ENCODE measurements at regions not wholly inside any gene's neighbourhood (a gene's known extent, or its start where the extent isn't known, plus 50 kb on each side); places are given as distances from the start of the nearest gene placed in this dataset.

- no peak for DNase-seq
These were observed 75.4 kb downstream of the CDC7 start for GRCh38 chr1:91575909-91576519.

GRCh38 chr1:91578320-91579109 is 77.9 kb downstream of the CDC7 start:
- DNase-seq, result no peak

GRCh38 chr1:91579658-91580228 is 79.1 kb downstream of the CDC7 start:
- no peak for DNase-seq

GRCh38 chr1:91582431-91582921 is 81.8 kb downstream of the CDC7 start:
- no peak for DNase-seq

- DNase-seq, result no peak
These were observed 82.7 kb downstream of the CDC7 start for GRCh38 chr1:91583326-91583755.

- DNase-seq, result no peak
These were observed 83.7 kb downstream of the CDC7 start for GRCh38 chr1:91584309-91584708.

- DNase-seq, result no peak
These were observed 84.2 kb downstream of the CDC7 start for GRCh38 chr1:91584878-91585277.

GRCh38 chr1:91585502-91585901 is 84.9 kb downstream of the CDC7 start:
- no peak for DNase-seq

GRCh38 chr1:91585982-91586381 is 85.3 kb downstream of the CDC7 start:
- no peak for DNase-seq

- DNase-seq, result no peak
These were observed 88.8 kb downstream of the CDC7 start for GRCh38 chr1:91589437-91589836.

GRCh38 chr1:91591175-91591974 is 90.7 kb downstream of the CDC7 start:
- DNase-seq, result no peak

GRCh38 chr1:91592716-91593477 is 92.2 kb downstream of the CDC7 start:
- DNase-seq, result no peak

- DNase-seq, result no peak
These were observed 93.9 kb downstream of the CDC7 start for GRCh38 chr1:91594383-91595055.

GRCh38 chr1:91596474-91596873 is 95.8 kb downstream of the CDC7 start:
- no peak for DNase-seq

- no peak for DNase-seq
These were observed 96.6 kb downstream of the CDC7 start for GRCh38 chr1:91597215-91597614.

- DNase-seq, result no peak
These were observed 100.0 kb downstream of the CDC7 start for GRCh38 chr1:91600431-91601337.

GRCh38 chr1:91601554-91602376 is 101.1 kb downstream of the CDC7 start:
- no peak for DNase-seq

- peak; percentile 50 to 54 for DNase-seq
These were observed 102.8 kb downstream of the CDC7 start for GRCh38 chr1:91603409-91603808.

- DNase-seq, result no peak
These were observed 104.0 kb downstream of the CDC7 start for GRCh38 chr1:91604632-91605031.

GRCh38 chr1:91605566-91605965 is 104.9 kb downstream of the CDC7 start:
- DNase-seq, result no peak
